GM13977 (cell line): ENCODE measurements at regions not wholly inside any gene's neighbourhood (a gene's known extent, or its start where the extent isn't known, plus 50 kb on each side); places are given as distances from the start of the nearest gene placed in this dataset.
"Not testable (repeated sequence)": the region's sequence is repeated elsewhere in the genome, so short reads cannot be mapped to it uniquely, and the experiment has no call there.

ENCODE experiments used
- DNase-seq: peaks from one replicate; pipeline ENCODE4 v3.0.0; 2012; ENCODE audit warnings: low spot score
- CTCF ChIP-seq: IDR thresholded peaks from 2 replicates; pipeline ENCODE4 v1.5.1; 2012; ENCODE audit warnings: mild to moderate bottlenecking, control low read depth; ENCODE audit not compliant: insufficient read depth; ENCODE audit errors: extremely low read depth, missing control alignments
- in situ Hi-C: fragments of 300-500 bp; cut with MboI; formaldehyde crosslinking; loops from one replicate; pipeline ENCODE4 v1.12.0; 2022; ENCODE audit warnings: low sequenced_read_pairs, low pct_unique_long_range_greater_than_20kb, mixed read lengths, inconsistent platforms; ENCODE audit not compliant: unreplicated experiment

GRCh38 chr3:72078676-72079368 is 293.9 kb upstream of the PROK2 start:
- no peak for TF ChIP-seq CTCF
- DNase-seq, result no peak
- in situ Hi-C loops, result loop anchor here (25.0 kb wide), 2 partner anchors 183 to 358 kb away; partner anchors contain the start of gene RYBP

GRCh38 chr3:72077473-72078259 is 292.7 kb upstream of the PROK2 start:
- in situ Hi-C loops, result loop anchor here (25.0 kb wide), 2 partner anchors 185 to 360 kb away; partner anchors contain the start of gene RYBP
- no peak for DNase-seq
- TF ChIP-seq CTCF, result no peak

- in situ Hi-C loops, result loop anchor here (25.0 kb wide), 2 partner anchors 186 to 361 kb away; partner anchors contain the start of gene RYBP
- not testable (repeated sequence) for DNase-seq
These were observed 290.9 kb upstream of the PROK2 start for GRCh38 chr3:72075848-72076247.

GRCh38 chr3:72071624-72072023 is 286.7 kb upstream of the PROK2 start:
- no peak for TF ChIP-seq CTCF
- DNase-seq, result no peak
- in situ Hi-C loops, result no loop called here

GRCh38 chr3:72070005-72070404 is 285.1 kb upstream of the PROK2 start:
- in situ Hi-C loops, result no loop called here
- no peak for DNase-seq
- no peak for TF ChIP-seq CTCF

GRCh38 chr3:72069543-72069942 is 284.6 kb upstream of the PROK2 start:
- in situ Hi-C loops, result no loop called here
- no peak for TF ChIP-seq CTCF
- DNase-seq, result no peak

GRCh38 chr3:72068621-72069020 is 283.7 kb upstream of the PROK2 start:
- no peak for TF ChIP-seq CTCF
- DNase-seq, result no peak
- in situ Hi-C loops, result no loop called here
